ENCODE measurements at regions not wholly inside any gene's neighbourhood (a gene's known extent, or its start where the extent isn't known, plus 50 kb on each side); places are given as distances from the start of the nearest gene placed in this dataset.
A peak's percentile ranks its signal among the peaks of the same experiment; 100 is the strongest.

- no peak for ATAC-seq (ENCODE audit: insufficient number of reproducible peaks, low FRiP score, low read depth)
- H3K4me3 ChIP-seq = no peak overlapping the region
- no peaks in the 10 kb centered on the region for H3K27me3 ChIP-seq (replicated peaks; ENCODE audit: insufficient read depth)
- no peak overlapping the region for H3K27ac ChIP-seq
- no peaks in the 10 kb centered on the region for H3K36me3 ChIP-seq
- no peak for TF ChIP-seq CTCF (IDR thresholded peaks at IDR 0.05)
- H3K9me3 ChIP-seq = no peaks in the 10 kb centered on the region
- DNase-seq (ENCODE audit: low spot score) = no peak
- H3K4me1 ChIP-seq (ENCODE audit: control insufficient read depth in 1 of 2, low read depth in 2 of 2) = no peaks in the 10 kb centered on the region
Observed at GRCh38 chr1:36651176-36651910, 168.6 kb upstream of the CSF3R start.

GRCh38 chr1:36650200-36651065, 167.7 kb upstream of the CSF3R start:
- Histone ChIP-seq H3K4me3 (no peak overlapping the region), H3K4me1 (ENCODE audit: control insufficient read depth in 1 of 2, low read depth in 2 of 2) (no peaks in the 10 kb centered on the region), H3K9me3 (no peaks in the 10 kb centered on the region), H3K36me3 (no peaks in the 10 kb centered on the region), H3K27ac (no peak overlapping the region), H3K27me3 (replicated peaks; ENCODE audit: insufficient read depth) (no peaks in the 10 kb centered on the region)
- TF ChIP-seq CTCF (IDR thresholded peaks at IDR 0.05) = peak; percentile 78
- DNase-seq (ENCODE audit: low spot score) (no peak), ATAC-seq (ENCODE audit: insufficient number of reproducible peaks, low FRiP score, low read depth) (peak; percentile 72)

GRCh38 chr1:36645867-36646266, 163.2 kb upstream of the CSF3R start:
- Histone ChIP-seq H3K9me3 (no peaks in the 10 kb centered on the region), H3K27ac (no peak overlapping the region), H3K4me1 (ENCODE audit: control insufficient read depth in 1 of 2, low read depth in 2 of 2) (no peaks in the 10 kb centered on the region), H3K4me3 (no peak overlapping the region), H3K36me3 (no peaks in the 10 kb centered on the region), H3K27me3 (replicated peaks; ENCODE audit: insufficient read depth) (no peaks in the 10 kb centered on the region)
- DNase-seq (ENCODE audit: low spot score) = no peak
- no peak for ATAC-seq (ENCODE audit: insufficient number of reproducible peaks, low FRiP score, low read depth)
- TF ChIP-seq CTCF (IDR thresholded peaks at IDR 0.05) = no peak

- Histone ChIP-seq H3K4me1 (ENCODE audit: control insufficient read depth in 1 of 2, low read depth in 2 of 2) (no peaks in the 10 kb centered on the region), H3K4me3 (no peak overlapping the region), H3K27ac (no peak overlapping the region), H3K36me3 (no peaks in the 10 kb centered on the region), H3K9me3 (no peaks in the 10 kb centered on the region), H3K27me3 (replicated peaks; ENCODE audit: insufficient read depth) (no peaks in the 10 kb centered on the region)
- ATAC-seq (ENCODE audit: insufficient number of reproducible peaks, low FRiP score, low read depth) = no peak
- no peak for DNase-seq (ENCODE audit: low spot score)
- TF ChIP-seq CTCF (IDR thresholded peaks at IDR 0.05) = no peak
Observed at GRCh38 chr1:36644556-36644955, 161.8 kb upstream of the CSF3R start.

Measured in thoracic aorta (tissue), 2 donors.